CD4-positive, alpha-beta T cell treated with Interferon alpha-2 for 1 hour (primary cell): ENCODE measurements at regions not wholly inside any gene's neighbourhood (a gene's known extent, or its start where the extent isn't known, plus 50 kb on each side); places are given as distances from the start of the nearest gene placed in this dataset.
"Not testable (repeated sequence)": the region's sequence is repeated elsewhere in the genome, so short reads cannot be mapped to it uniquely, and the experiment has no call there.

ENCODE experiments used
- DNase-seq, 2 donors: peaks; one replicate each; pipeline ENCODE4 v3.0.0-alpha.2; 2020 to 2022

DNA sequence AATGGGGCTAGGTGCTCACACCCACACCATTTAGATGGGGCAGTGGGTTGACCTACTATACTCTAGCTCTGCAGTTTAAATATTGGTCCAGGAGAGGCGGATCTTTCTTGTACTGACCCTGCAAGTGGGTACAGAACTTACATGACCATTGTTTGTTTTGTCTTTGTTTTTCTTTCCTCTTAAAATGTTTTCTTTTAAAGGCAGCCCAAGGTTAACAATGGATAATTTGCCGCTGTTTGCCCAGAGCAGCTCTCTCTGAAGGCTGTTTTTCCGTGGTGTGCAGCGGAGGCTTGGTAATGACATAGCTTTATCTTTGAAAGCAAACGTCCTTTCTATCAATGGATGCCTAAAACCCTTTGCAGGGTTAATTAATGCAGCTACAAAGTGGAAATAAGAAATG, 133.3 kb upstream of the MEX3C start:
- DNase-seq, result no peak

DNA sequence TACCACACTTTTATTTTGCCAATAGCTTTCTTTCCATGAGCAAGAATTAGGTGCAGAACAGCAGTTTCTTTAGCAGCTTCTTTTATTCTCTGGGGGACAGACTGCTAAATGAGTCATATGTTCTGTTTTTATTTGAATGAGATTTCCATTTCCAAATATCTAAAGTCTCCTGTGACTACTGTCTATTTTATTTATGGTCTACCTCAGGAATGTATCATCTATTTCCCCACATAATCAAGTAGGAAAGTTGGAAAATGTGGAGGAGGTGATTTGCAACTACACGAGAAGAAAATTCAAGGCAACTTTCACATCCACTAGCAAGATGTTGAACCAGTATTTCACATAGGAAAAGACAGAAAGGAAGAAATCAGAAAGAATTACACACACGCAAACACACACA, 139.9 kb upstream of the MEX3C start:
- no peak for DNase-seq

DNA sequence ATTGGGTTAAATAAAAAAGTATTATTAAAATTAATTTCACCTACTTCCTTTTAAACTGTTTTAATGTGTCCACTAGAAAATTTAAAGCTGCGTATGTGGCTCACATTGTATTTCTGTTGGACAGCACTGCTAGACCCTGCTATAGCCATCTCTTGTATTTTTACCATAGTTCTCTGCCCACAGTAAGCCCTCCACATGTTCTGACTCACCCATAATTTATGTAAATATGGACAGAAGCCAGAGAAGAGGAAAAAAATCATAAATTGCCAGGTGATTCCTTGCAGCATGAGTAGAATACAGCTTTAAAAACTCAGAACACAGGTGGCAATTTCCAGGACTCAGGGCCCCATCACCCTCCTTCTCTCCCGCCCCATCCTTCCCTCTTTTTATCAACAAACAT, 142.4 kb upstream of the MEX3C start:
- DNase-seq, result no peak

DNA sequence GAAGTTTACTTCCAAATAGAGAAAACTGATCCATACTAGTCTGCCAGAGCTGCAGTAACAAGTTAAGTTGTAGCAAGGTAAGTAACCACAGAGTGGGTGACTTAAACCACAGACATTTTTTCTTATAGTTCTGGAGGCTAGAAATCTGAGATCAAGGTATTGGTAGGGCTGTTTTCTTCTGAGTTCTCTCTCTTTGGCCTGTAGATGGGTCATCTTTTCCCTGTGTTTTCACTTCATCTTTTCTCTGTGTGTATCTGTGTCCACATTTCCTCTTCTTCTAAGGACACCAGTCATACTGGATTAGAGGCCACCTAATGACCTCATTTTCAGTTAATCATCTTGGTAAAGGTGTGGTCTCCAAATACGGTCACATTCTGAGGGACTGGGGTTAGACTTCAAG, 142.9 kb upstream of the MEX3C start:
- DNase-seq, result no peak

DNA sequence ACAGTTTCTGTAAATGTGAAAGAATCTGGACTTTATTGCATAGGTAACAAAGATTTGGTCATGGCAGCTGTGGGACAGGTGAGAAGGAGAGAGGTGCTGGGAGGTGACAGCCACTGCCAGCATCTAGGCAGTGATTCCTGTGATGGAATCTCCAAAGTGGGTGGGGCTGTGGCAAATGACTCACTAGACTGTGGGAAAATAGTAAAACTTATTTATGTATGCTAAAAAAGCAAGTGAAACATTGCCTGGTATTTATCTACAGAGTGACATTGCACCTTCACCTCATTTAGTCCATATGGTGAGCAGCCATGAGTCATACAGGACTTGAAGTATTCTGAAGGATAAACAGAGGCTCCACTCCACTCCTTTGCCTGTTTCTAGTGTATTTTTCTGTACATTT, 145.3 kb upstream of the MEX3C start:
- no peak for DNase-seq

DNA sequence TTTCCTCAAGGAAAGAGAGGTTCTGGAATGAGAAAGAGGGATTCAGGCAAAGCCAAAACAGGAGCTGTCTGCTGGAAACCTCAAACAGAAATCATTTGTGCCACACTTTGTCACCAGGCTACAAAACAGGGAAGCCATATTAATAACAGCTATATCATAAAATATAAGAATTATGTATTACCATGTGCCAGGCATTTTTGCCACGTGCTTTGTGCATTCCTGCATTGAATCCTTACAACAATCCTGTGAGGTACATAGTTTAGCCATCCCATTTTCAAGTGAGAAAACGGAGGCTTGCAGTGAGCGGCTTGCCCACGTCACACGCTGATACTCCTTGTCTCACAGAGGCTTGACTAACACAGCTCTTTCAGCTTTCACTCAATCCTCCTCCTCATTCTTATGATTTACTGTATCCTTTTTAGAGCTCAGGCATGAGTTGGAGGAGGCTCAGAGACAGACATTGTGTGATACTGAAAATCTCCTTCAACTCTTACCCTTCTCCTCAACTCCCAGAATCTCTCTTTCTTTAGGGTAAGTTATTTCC, 148.4 kb upstream of the MEX3C start:
- no peak for DNase-seq

DNA sequence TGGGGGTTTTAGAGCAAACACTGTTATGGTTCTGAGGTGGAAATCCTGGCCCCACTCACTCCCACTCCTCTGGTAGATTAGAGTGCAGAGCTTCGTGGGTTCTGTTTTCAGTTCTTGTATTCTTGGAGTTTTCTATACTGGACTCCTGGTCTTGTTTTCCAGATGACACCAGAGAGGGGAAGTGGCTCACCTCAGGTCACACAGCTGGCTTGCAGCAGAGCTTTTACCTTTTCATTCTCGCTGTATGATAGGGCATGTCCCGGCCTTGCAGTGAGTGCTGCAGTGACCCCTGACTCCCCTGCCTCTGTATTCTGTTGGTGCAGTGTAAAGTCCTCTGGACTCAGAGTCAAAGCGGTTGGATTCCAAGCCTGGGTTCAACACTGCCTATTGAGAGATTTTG, 148.9 kb upstream of the MEX3C start:
- no peak for DNase-seq

DNA sequence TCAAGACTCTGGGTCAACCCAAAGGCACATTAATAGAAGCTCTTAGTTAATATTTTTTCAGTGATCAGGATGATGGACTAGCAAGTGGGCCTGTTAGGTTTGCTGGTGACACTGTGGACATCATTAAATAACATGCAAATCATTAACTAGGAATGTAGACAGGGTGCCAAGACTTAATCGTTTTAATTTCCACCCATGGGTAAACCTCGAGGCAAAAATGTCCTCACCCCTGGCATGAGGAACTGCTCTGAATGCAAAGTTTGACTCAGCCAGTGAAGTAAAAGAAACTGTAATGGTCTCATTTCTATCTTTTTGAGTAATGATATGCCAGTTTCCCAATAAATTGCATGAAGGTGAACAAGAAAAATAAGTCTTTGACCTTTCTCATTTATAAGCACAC, 152.6 kb upstream of the MEX3C start:
- no peak for DNase-seq

DNA sequence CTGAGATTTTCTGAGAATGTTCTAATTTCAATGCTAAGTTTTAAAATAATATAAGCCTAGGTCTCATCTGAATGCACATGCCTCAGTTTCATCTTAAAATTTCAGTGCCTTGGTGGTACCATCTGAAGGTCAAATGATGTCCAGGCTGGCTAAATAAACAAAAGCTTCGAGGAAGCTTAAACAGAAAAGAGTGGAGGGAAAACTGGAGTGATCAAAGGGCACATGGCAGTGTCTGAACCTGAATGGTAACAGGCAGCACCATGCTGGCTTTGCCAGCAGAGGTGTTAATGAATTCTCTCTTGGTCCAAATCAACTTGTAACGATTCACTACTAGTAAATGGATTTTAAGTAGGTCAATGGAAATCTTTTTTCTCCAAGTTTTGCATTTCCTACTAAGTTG, 158.4 kb upstream of the MEX3C start:
- DNase-seq, result no peak

DNA sequence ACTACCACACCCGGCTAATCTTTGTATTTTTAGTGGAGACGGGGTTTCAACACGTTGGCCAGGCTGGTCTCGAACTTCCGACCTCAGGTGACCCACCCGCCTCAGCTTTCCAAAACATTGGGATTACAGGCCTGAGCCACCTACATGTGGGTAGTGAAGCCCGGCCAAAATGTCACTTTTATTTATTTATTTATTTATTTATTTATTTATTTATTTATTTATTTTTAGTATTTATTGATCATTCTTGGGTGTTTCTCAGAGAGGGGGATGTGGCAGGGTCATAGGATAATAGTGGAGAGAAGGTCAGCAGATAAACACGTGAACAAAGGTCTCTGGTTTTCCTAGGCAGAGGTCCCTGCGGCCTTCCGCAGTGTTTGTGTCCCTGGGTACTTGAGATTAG, 162.8 kb upstream of the MEX3C start:
- not testable (repeated sequence) for DNase-seq

DNA sequence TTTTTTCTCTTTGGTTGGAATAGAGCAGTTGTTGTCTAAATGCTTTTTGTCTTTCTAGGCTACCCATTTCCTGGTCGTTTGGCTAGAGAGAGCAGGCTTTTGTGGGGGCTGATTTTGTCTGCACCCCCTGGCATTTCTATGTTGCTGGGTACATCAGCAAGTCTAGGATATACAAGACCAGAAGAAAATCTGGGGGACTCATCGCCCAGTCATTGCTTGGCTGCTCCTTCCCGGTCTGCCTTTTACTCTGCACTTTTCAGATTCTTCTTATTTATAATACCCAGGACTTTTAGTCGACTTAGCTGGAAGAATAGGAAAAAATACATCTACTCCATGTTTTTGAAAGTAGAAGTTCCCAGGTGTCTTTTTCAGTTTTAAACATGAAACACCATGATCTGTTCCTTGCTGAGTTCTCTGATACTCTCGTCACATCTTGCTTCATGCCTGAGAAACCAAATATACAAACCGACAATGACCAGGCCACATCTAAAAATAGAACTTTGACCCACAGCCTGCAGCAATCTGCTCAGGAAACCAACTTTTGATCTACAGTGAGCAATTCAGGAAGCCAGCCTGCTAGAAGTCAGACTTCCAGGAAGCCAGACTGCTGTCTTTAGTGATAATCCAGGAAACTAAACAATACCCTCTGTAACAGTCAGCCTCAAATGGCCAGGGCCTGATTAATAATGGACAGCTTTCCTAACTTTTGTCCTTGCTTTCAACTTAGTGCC, 163.8 kb upstream of the MEX3C start:
- DNase-seq, result no peak

DNA sequence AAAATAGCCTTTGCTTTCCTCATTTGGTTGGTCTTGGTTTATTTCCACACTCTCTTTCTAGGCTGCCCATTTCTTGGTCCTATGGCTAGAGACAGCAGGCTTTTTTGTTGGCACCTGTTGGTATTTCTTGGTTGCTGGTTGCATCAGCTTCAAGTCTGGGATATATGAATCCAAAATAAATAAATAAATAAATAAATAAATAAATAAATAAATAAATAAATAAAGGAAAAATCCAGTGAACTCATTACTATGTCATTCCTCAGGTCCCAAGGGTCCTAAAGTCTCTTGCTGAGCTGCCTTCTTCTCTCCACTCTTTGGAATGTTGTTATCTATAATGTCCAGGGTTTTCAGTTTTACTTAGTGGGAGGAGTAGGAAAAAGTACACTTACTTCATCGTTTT, 165.9 kb upstream of the MEX3C start:
- no peak for DNase-seq

DNA sequence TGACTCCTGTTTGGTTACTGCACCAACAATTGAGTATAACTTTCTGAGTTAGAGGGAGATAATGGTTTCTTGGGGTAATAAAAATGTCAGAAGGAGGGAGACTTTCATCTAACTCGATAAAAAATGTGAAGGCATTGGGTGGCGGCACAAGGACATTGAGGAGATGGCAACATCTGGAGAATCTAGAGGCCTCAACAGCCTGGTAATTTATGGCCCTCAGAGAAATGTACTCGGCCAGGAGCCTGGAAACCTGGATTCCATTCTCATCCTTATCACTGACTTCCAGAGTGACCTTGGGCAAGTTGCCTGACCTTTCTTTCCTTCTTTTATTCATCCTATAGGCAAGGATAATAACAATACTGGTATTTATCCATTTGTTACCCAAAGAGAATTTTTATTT, 173.5 kb upstream of the MEX3C start:
- no peak for DNase-seq

DNA sequence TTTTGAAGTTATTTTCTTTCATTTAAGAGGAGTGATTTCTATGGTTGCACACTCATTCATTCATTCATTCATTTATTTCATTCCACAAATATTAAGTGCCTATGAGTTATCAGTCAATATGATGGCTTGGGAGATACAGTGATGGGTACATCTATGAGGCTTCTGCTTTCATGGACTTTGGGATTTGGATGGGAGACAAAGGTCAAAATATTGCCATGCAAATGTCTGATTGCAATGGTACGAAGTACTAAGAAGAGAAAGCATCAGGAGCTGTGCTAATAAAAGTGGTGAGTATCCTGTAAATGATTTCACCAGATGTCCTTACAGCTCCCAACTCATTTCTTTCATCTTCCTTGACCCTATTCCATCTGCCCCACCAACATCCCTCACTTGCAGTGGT, 174.4 kb upstream of the MEX3C start:
- DNase-seq, result no peak

DNA sequence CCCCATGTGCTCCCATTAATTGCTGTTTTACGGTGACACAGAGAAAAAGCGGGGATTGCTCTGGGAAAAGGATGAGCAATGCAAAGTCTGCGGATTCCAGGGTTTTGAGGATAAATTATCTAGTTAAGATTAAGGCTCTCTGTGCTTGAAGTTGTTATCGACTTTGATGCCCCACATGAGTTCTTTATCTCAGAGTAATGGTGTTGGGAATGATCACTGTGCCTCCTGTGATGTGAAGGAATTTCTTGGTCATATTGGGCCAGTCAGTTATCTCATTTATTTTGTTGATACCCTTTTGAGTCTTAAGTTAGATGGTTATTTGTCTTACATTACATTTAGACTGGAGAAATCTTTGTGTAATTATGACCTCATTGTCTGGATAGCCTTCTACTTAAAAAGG, 184.6 kb upstream of the MEX3C start:
- DNase-seq, result no peak

DNA sequence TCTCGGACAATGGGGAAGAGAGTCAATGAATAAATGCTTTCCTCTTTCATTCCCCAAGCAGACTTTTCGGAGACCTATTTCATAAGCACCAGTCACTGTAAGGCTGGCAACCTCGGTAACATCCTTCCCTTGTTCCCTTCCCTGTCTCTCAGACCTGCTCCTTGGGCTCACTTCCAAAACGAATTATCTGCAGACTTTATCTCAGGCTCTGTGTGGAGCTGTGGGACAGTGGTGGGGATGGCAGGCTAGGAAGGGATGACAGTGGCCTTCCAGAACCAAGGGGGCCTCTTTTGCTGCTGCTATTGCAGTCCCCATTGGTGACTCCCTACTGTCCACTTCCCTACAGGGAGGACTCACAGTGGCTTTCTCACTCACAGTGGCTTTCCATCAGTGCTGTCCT, 185.6 kb upstream of the MEX3C start:
- DNase-seq, result no peak

DNA sequence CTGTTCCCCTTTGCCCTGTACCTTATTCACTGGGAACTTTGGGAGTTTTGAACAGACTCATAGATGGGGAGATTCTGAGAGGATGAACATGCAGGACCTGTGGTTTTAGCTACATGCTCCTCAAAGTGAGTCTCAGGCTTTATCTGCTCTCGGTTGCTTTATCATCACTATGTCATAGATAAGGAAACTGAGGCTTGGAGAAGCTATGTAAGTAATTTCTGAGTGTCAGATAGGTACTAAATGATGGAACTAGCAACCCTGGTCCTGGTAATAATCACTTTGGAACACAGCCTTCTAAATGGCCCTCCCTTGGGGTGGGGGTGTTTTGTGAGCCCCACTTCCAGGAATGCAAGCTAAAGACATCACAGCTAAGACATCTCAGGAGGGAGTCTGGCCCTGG, 186.2 kb upstream of the MEX3C start:
- no peak for DNase-seq

DNA sequence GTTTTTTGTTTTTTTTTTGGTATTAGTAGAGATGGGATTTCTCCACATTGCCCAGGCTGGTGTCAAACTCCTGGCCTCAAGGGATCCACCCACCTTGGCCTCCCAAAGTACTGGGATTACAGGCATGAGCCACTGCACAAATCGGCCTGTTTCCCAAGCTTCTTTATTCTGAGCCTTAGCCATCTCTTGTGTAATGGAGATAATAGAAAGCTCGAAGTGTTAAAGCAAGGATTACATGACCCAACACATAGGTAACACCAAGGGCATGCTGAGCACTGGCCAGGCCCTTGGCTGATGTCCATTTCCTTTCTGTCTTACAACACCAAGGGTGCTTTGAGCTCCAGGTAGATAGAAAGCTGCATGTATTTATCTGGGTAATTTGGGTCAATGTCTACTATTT, 187.8 kb upstream of the MEX3C start:
- no peak for DNase-seq

DNA sequence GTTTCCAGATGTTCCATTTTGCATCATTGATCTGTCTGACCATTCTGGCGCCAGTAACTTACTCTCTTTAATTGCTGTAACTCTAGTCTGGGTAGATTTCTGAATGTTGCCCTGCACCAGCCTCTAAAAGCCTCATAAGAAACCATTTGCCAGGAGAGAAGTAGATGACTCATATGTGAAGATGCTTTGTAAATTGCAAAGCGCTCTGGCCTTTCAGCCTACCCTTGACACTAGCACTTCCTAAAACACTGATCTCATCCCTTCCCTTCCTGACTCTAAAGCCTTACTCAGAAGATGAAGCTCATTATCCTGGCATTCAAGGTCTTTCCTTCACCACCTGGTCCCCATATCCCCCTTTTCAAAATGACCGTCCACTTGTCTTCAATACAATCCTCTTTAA, 193.2 kb upstream of the MEX3C start:
- DNase-seq, result no peak

DNA sequence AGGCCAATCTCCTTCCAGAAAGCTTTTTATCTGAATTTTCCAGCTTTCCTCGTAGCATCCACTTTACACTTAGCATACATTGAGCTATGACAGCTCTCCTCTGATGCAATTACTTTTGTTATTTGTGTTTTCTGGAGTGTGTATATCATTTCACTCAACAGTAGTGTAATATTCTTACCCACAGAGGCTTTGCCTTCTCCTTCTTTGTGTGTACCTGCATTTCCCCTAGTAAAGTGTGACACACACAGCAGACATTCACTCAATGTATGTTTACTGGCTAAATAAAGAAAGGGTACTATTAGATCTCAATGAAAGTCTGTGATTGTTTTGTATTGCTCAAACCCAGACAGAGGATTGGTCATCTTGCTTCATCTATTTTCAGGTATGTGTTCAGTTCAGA, 193.7 kb upstream of the MEX3C start:
- DNase-seq, result no peak

DNA sequence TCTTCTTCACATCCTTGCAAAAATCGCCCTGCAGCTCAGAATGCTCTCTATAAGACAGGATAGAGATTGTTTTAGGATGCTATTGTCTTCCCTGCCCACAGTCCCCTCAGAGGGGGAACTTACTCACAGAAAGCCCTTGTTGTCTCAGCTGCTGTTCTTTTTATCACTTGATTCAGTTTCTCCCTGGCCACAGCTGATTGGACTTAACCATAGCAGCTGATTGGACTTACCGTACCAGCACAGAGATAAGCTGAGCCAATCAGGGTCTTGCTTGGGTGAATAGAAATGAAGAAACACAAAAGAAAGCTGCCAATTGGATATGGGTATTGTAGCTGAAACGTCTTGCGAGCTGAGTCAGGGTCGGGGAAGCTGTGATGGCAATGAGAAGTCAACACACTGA, 194.2 kb upstream of the MEX3C start:
- DNase-seq, result no peak

DNA sequence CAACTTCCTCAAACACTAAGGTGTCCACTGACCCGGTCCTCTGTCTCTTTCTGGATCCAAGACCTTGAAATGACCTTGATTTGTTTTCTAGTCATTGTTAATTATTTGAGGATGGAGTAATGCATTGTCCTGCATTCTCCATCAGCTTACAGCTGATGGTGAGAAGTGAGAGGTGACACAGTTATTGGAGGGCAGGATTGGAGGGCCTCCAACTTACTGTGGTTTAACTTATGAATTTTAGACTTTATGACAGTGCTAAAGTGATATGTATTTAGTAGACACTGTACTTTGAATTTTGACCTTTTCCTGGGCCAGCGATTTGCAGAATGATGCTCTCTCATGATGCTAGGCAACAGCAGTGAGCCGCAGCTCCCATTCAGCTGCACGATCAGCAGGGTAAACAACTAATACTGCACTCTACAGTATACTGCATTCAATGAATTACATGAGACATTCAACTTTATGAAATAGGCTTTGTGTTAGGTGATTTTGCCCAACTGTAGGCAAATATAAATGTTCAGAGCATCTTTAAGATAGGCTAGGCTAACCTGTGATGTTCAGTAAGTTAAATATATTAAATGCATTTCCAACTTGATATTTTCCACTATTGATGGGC, 200.0 kb upstream of the MEX3C start:
- DNase-seq, result no peak

DNA sequence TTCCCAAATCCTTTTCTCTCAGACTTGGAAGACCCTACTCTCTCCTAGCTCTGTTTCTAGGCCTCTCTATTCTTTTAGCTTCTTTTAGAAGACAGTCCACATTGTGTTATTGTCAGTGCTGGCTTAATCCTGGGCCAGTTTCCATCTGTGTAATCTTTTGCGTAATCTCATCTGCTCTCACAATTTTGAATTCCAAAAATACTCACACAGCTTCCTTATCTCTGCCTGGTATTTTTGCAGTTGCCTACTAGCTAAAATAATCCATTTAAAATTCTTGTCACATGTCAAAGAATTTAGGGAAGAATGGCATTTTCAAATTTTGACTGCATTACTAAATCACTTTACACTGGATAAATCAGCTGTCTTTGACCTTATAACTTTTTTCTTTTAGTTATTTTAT, 200.6 kb upstream of the MEX3C start:
- DNase-seq, result no peak

DNA sequence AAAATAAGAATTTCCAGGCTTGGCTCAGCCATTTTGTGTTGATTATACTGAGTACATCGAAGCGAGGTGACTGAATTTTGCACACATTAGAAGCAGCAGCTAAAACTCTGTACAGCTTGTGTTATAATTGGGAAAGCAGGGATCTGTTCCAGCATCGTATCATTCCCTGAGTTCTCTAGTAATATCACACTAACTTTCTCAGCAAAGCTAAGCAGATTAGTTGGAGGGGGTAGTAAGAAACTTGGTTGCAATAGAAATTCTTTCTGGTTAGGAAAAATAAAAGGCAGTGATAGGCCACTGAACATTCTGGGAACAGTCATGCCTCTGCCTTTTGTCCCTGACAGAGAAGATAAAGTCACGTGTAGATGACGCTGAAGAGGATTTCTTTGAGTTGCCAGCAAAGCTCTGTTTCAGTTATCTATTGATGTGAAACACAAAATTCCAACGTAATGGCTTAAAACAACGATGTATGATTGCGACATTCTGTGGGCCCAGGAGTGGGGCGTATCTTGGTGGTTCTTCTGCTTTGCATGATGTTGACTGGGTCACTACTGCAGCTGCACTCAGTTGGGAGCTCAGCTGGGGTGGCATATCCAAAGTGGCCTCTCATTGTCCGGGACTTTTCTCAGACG, 202.1 kb upstream of the MEX3C start:
- DNase-seq, result no peak

DNA sequence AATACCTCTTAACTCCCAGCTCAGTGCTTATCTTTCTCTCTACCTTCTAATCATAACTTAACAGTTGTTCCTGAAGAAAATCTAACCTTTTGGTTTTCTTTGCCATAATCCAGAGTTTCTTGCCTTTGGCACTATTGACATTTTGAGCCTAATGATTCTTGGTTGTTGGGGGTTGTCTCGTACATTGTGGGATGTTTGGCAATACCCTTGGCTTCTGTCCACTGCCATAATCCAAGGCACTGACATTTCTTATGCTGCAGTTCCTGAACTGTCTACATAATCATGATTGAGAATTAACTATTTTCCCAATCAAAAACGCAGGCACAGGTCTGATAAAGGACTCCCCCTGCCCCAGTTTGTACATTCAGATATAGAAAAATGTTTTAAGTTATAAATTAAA, 203.2 kb upstream of the MEX3C start:
- DNase-seq, result no peak
